GM03348 (cell line): ENCODE measurements at regions not wholly inside any gene's neighbourhood (a gene's known extent, or its start where the extent isn't known, plus 50 kb on each side); places are given as distances from the start of the nearest gene placed in this dataset.

Source experiments
- DNase-seq: peaks from one replicate; pipeline ENCODE4 v3.0.0; 2012; ENCODE audit warnings: low spot score

DNA sequence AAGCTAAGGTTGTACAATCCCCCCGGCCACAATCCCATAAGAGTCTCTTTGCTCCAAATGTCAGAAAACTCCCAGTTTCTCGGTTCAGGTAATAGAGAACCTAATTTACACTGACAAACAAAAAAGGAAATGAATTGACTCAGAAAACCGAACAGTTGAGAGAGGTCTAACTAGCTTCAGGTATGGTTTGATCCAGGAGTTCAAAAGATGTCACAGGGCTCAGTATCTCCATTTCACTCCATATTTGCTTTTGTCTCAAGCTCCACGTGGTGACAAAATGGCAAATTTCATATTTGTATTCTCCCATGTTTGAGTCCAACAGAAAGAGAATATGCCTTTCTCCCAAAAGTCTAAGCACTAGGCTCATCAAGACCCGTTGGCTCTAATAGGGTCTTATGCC lies 117.4 kb downstream of the AXIN2 start:
- DNase-seq: no peak

- DNase-seq: no peak
These were observed 118.8 kb downstream of the AXIN2 start for GRCh38 chr17:65442691-65443090.

DNA sequence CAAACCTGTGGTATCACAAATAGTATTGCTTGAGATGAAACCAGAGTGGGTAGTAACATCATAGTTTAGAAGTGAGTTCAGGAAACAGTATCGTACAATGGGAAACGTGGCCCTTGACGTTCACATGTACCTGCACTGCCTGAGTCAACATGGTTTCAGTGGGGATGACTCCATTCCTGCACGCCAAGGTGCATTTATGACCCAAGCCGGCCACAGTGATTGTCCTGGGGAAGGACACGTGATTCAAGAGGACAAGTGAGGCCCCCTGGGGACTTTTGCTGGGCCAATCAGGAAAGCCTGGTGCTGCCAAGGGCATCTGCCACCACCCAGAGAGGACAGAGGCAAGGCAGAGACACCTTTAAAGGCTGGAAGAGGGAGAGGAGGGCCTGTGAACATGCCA lies 119.2 kb downstream of the AXIN2 start:
- DNase-seq: no peak

- DNase-seq: no peak
These were observed 120.3 kb downstream of the AXIN2 start for GRCh38 chr17:65441053-65441605.

DNA sequence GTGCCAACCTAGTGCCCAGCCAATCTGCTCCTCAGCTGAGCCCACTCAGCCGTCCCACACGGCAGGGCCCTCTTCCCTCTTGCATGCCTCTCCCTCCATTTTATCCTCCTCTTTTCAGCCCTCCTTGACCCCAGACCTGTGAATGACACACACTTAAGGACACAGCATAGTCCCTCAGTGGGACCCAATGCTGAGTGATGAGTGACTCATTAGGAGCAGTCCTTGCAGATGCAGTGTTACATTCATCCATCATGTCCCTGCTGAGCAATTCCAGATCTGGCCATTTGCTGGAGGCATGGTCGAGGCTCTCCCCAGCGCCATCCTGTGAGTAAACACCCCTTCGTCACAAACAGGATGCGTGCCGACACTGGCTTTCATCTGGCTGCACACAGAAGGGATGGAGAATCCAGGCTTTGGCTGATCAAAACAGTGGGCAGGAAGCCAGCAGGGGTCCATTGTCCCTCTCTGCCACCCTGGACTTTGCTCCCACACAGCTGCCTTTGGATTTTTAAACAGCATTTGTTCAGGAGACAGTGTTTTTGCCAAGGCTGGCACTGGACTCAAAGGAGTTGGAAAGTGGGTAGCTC lies 122.6 kb downstream of the AXIN2 start:
- DNase-seq: no peak

- no peak for DNase-seq
These were observed 123.3 kb downstream of the AXIN2 start for GRCh38 chr17:65438173-65438572.

GRCh38 chr17:65436871-65437270 lies 124.6 kb downstream of the AXIN2 start:
- DNase-seq: no peak

GRCh38 chr17:65434878-65435277 lies 126.6 kb downstream of the AXIN2 start:
- no peak for DNase-seq

DNA sequence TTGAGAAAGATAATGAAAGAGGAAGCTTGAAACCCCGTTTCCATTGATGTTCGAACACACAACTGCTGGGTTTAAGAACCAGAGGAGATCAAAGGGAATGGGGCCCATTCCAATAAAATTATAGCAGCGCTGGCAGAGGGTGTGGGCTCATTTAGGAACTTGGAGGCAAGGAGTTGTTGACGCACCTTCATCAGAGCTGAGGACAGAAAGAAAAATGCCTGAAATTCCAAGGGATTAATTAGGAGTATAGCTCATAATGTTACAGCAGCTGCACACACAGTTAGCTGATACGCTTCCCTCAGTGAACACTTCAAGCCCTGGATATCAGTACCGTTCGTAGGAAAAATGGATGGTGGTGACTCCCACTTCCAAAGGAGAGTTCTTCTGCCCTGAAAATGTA lies 127.2 kb downstream of the AXIN2 start:
- no peak for DNase-seq

DNA sequence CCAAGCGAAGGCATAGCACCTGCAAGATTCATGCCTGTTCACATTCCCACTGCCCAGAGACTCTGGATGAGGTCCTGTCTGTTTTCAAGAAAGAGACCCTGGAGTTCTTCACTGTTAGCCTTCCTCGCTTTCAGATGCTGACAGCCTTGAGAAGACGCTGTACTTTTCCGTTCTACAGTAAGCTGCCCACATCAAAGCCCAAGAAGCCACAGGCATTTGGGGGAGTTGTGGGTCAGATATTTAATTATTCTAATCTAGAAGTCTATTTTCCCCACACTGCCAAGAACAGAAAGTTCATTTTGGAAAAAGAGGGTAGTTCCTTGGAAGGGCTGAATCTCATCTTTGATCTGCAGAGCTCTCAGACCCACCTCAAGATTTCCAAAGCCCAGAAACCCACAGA lies 127.9 kb downstream of the AXIN2 start:
- no peak for DNase-seq

GRCh38 chr17:65433157-65433556 lies 128.3 kb downstream of the AXIN2 start:
- DNase-seq: no peak

DNA sequence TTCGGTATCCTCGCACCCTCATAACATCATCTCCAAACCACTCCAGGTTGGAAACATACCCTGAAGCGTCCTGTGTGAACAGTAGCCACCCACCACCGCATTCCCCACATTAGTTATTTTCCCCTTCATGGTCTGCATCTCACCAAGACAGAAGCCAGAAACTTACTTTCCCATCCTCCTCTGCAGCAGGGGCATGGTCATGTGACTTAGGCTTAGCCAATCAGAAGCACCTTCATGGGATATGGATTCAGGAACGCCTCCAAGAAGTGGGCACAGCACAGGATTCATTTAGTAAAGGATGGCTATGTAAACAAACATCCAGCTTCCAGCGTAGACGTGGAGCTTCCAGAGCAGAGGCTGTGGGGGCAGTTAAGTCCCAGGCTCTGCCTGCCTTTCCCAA lies 130.3 kb downstream of the AXIN2 start:
- DNase-seq: no peak

DNA sequence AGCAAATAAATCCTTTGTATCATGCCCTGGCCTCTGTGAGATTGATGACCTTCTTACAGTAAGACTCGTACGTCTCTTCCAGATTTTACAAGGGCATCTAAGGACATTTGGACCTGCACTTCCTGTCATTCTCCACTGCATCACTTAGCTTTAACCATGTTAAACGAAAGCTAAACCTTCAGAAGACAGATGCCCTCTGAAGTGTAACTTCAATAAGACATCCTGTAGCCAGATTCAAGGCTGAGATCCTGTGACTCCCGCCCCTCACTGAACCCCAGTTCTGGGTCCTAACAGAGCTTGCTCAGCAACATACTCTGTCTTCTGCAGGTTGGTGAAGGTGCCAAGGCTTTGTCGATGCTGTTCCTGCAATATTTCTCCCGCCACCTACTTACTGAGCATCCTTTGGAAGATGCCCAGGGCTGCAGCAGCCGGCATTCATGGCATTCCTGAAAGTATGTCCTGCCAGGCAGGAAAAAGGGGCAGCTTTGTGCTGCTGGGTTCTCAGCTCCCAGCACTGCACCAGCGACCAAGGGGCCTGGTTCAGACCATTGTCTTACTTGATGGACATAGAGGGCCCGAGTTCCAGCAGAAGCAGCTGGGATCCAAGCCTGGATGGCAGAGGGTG lies 131.1 kb downstream of the AXIN2 start:
- no peak for DNase-seq

DNA sequence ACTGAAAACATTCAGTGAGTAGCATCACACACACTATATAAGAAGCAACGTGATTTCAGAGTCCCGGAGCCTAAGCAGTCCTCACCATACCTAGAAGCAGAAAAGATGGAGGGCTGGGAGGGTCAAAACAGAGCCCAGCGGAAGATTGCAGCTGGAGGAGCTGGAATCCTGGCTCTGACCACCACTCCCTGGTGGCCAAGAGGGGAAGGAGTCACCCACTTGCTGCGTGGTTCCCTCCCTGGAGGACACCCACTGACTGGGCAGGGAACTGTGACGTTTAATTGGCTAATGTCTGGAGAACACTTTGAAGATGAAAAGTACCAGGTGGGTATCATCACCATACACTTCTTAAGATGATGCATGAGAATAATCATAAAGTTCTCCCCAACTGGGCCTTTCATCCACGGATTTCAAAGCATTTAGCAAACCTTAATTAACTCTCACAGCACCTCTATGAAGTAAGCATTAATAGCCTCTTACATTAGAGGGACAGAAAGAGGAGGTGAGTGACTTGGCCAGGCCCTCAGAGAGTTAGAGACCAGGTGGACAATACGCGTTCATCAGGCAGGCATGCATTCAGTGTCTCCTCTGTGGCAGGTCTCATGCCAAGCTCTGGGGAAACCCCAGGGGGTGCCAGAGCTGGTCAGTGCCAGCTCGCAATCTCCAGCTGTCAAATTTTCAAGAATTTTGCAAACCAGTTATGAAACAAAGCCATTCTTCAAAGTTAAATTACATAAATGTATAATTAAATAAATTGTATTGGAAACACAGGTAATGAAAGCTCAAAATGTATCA lies 137.9 kb downstream of the AXIN2 start:
- no peak for DNase-seq

DNA sequence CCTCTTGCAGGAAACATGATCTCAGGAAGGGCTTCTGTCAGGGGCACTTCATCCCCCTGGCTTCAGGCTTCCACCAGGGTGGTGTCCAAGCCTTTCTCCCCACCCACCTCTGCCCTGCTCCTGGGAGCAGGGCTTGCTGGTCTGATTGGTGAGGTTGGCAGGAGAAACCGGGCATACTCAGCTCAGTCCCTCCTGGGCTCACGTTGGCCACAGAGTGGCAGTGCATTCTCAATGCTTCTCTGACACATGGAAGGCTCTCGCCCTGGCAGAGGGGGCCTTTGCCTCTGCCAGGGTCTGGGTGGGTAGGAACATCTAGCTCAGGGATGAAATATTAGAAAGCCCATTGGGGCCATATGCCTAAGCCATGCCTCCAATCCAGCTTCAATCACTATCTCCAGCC lies 142.8 kb downstream of the AXIN2 start:
- no peak for DNase-seq

DNA sequence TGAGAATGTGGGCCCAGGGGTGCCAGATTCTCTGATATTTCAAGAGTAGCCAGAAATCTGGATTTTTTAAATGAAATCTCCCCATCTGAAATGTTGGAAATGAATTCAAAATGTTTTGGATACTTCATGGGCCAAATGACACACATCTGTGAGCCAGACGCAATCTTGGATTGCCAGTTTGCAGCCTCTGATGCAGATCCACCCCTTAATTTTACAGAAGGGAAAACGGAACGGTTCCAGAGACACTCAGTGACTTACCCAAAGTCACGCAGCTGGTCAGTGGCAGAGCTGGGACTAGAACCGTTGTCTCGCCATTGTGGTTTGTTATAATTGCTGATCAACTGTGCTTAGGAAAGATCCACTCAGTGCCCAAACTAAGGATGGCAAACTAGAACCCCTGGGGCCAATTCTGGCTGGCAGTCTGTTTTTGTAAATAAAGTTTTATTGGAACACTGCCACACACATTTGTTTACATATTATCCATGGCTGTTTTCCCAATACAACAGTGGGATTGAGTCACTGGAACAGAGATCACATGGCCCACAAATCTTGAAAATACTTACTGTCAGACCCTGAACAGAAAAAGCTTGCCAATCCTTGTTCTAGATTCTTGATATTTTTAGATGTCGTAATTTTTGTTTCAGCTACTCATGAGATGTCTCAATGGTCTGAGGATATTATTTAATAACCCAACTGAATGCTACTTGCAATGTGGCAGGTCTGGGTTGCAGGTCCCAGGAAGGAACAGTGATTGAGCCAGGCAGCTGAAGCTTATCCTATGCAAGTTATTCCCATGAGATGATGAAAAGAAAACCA lies 143.8 kb downstream of the AXIN2 start:
- peak; percentile 45 for DNase-seq

- DNase-seq: no peak
These were observed 145.5 kb downstream of the AXIN2 start for GRCh38 chr17:65415991-65416390.

DNA sequence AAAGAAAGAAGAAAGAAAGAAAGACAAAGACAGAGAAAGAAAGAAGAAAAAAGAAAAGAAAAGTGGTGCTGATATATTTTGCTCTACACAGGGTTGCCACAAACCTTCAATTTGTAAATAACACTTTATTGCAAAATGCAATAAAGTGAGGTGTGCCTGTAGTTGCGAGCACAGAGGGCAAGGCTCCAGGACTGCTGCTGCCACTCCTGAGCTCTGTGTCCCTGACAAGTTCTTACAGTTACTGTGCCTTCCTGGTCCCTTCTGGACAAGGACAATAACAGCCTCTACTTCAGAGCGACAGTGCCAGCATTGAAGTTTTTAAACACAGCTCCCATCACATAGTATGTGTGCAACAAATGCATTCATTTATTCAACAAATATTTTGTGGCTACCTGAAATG lies 148.1 kb downstream of the AXIN2 start:
- no peak for DNase-seq

DNA sequence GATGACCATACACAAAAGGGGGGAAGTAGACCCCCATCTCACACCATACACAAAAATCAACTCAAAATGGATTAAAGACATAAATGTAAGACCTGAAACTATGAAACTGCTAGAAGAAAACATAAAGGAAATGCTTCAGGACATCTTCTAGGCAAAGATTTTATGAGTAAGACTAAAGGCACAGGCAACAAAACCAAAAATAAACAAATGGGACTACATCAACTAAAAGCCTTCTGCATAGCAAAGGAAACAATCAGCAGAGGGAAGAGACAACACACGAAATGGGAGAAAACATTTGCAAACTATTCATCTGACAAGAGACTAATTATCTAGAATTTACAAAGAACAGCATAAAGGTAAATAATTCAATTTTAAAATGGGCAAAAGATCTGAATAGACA lies 152.1 kb downstream of the AXIN2 start:
- DNase-seq: no peak

DNA sequence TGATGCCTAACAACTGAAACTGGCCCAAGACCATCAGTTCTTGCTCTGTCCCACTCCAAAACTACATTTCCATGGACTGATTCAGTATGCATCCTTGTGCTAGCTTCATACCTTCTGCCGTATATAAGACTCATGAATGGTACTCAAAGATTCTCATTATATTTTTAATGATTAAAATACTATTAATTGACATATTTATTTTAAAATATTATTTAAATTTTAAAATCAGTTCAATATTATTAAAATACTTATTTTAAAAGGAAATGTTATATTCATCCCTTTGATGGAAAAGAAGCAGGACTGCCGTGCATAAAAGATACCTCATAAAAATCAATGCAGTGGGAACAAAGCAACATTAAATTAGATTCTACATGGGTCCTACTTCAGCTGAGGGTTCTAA lies 153.4 kb downstream of the AXIN2 start:
- DNase-seq: no peak

DNA sequence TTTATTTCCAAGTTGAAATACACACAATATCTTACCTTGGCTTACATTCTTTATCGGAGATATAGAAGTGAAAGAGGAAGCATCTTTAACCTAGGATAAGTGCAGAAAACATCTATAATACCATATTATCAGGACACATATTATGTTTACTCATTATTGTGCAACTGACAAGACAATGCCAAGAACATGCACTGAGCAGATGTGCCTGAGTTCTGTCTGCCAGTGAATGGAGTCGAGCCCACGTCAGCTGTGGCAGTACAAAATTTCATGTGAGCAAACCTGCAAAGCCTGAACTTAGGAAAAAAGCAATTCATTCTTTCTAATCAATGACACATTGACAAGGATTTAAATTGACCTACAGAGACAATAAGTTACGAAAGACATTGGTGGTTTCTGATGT lies 154.4 kb downstream of the AXIN2 start:
- peak; percentile 62 for DNase-seq

GRCh38 chr17:65406552-65406951 lies 154.9 kb downstream of the AXIN2 start:
- DNase-seq: no peak
